Stimulated activated naive CD4-positive, alpha-beta T cell (primary cell): ENCODE measurements at regions not wholly inside any gene's neighbourhood (a gene's known extent, or its start where the extent isn't known, plus 50 kb on each side); places are given as distances from the start of the nearest gene placed in this dataset.
"Not testable (repeated sequence)": the region's sequence is repeated elsewhere in the genome, so short reads cannot be mapped to it uniquely, and the experiment has no call there.

Source experiments
- DNase-seq, 6 experiments: peaks; one replicate each; lab custom pipeline; 2025; lab: John Stamatoyannopoulos, UW

DNA sequence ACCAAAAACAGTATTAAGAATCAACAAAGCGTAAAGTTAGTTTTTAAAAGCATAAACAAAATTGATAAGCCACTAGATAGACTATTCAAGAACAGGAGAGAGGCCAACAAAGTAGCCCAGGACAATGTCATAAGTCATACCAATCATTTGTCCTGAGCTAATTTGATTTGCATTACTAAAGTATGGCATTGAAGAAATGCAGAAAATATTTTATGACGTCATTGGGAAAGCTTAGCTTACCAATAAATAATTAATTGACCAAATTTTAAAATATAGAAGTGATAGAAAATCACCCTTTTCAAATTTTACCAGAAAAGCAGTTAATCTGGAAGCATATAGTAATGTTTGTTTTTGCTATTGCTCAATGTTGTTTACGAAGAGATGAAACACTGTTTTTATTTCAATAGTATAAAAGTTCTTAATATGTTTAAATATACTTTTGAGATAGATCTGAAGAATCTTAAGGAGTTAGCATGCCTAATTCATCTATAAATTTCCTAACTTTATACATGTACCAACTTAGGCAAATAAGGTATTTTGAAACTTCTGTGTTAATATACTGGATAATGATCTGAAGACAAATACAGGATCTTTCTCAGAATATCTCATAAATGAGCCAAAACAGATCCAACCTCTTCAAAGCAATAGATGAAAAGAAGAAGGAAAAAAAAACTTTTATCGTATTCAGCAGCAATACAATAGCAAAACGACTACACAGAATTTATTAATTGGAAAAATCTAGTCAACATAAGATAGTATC is 1118.5 kb downstream of the SLC16A7 start:
- DNase-seq: no peak

DNA sequence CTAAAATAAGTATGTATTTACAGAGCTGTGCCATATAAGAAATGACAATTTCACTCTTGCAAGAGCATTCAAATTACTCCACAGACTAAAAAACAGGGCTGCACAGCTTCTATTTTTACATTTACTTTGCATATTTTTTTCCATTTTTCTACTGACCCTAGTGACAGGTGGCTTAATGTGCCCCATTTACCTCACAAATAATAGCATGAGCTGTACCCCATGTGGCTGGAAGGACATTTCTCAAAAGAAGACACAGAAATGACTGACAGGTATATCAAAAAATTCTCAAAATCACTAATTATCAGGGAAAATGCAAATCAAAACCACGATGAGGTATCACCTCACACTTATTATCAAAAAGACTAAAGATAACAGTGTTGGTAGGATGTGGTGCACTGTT is 1128.6 kb downstream of the SLC16A7 start:
- DNase-seq: no peak

DNA sequence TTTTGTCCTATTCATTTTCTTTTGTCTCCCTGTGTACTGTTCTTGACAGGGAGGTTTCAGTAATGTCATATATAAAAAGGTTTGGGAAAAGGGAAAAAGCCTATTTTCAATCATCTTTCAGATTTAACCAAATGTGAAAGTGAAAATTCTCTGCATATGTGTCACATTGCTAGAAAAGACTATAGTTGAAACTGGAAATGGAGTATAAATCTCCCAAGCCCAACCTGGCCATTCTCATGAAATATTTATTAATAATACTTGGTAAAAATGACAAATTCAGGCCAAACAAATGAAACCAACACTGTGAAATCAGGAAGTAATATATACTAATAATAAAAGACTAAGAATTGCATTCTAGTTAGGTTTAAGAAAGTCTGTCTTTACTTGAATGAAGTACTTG is 1129.2 kb downstream of the SLC16A7 start:
- DNase-seq: no peak

DNA sequence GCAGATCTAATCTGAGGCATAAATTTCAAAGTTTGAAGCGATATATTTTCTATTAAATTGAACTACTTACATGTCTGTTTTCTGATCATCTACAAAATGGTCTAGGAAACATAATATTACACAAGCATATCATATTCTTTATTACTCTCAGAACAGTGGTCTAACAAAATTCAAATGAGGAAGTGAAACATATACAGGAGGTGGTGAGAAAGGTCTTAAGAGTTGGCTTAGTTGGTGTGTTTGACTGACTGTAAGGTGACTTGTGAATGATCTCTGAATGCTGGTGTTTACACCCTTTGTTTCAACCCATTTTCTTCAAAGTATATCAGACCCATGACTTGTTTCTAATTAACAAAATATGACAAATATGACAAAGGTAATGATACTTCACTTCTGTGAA is 1156.8 kb downstream of the SLC16A7 start:
- no peak for DNase-seq

DNA sequence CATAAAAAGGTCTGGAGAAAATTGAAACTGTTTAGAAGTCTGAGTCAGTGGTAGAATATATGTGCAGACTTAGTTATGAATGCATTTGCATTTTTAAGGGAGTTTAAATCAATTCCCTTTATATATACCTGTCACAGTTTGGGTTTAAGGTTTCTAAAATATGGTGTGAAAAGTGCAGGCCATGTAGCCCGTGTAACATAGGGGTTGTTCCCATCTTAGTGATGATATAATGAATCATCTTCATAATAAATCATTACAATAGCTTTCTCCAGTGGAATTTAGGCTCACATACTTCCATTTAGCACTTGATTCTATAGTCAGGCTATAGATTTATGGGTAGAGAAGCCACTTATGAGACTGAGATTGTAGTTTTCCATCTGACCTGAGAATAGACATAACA is 1162.4 kb downstream of the SLC16A7 start:
- no peak for DNase-seq

DNA sequence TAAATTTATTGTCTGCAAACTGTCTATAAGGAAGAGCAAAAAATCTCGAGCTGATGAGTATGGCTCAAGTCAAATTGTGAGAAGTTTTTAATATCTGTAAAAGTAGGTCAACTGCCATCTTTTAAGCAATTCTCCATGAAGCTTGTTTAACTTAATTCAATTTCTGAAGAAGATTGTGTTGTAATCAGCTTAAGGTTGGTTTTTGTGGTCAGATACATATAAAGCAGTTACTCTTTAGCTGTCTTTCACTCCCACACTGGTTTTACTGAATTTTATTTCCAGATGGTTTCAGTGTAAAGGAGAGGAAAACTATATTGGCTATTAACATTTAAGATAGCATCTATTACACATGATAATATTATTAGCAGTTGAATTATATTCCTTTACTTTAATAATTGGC is 1165.1 kb downstream of the SLC16A7 start:
- DNase-seq: no peak

DNA sequence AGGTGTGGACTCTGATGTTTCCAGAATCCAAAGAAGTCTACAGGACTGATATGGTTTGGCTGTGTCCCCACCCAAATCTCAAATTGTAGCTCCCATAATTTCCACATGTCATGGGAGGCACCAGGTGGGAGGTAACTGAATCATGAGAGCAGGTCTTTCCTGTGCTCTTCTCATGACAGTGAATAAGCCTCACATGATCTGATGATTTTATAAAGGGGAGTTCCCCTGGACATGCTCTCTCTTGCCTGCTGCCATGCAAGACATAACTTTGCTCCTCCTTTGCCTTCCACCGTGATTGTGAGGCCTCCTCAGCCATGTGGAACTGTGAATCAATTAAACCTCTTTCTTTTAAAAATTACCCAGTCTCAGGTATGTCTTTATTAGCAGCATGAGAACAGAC is 1205.3 kb downstream of the SLC16A7 start:
- not testable (repeated sequence) for DNase-seq

DNA sequence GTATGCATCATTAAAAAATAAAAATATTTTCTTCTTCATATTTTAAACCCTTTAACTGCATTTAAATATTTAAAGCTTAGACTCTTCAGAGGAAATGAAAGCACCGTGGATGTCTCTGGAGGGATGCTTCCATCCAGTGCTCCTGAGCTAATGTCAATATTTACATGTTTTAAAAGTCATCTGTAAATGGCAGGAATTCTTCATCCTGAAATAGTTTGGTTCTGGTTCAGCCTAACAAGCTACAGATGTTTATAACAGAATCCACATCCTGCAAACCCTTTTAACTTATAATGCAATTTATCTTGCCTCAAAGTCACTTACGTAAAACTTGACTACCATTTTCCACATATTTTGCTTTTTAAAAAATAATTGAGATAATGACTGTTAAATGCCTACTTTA is 1207.3 kb downstream of the SLC16A7 start:
- no peak for DNase-seq

DNA sequence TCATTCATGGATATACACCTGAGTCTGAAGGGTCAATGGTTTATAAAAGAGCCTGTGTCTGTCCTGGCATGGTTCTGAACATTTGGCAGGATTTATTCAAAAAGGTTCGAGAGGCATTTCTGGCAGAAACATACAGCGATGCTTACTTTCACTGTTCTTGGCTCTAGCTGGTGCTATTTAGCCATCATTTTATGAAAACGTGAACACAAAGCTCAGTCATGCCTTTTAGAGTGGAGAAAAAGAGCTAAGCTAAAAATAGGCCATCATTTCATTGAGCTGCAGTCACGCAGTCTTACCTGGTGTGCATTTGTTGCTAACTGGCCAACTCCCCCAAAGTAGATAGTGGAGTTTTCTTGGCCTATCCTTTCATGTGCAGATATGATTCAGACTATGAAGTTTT is 1209.5 kb downstream of the SLC16A7 start:
- DNase-seq: no peak

DNA sequence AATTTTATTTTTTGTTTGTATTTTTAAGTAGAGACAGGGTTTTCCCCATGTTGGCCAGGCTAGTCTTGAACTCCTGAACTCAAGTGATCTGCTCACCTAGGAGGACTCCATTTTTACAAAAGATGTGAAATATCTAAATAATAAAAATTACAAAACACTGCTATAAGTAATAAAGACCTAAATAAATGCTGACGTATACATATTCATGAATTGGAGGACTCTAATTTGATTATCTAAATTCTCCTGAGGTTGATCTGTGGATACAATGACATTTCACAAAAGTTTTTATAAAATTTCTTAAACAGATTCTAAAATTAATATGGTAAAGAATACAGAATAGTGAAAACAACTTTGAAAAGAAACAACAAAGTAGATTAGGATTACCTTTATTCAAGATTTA is 1224.0 kb downstream of the SLC16A7 start:
- no peak for DNase-seq

DNA sequence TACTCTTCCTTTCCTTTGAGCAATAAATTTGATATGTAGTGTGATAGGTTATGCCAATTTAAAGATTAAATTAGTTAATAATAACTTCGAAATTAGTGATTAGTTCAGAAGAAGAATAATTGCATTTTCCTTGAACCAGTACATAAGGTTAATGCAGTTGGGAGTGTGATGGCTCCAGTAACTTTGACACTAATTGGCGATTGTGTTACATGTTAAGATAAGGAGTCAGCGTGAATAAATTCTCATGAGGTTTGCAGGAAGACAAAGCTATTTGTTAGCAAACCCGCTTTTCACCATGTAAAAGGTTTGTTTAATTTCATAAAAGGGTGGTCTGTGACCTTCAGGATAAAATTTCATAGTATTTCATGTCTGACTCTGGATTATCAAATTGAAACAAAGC is 1226.8 kb downstream of the SLC16A7 start:
- DNase-seq: no peak

DNA sequence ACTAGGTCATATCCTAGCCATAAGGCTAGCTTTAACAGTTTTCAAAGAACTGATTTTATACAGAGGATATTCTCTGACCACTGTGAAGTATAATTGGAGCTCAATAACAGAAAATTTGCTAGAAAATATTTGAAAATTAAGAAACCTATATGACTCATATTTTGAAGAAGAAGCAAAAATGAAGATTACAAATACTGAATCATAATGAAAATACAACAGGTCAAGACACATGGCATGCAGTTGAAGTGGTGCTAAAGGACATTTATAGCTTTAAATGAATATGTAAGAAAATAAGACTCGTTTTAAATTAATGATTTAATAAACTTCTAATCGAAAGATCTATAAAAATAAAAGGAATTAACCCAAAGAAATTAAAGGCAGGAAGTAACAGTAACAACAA is 1234.6 kb downstream of the SLC16A7 start:
- no peak for DNase-seq

DNA sequence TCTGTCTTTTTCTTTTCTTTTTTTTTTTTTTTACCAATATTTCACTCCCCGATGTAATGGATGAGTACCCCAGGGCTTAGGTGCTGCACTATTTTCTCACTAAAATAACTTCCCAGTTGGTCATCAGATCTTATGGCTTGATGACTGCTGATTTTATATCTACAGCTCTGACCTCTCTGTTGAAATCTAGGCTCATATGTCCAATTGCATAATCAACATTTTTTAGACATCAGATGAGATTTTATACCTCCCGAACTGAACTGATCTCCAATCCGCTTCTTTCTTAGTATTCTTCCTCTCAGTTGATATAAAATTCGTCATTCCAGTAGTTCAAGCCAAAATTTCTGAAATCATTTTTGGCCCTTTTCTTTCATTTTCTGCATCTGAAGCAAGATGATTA is 1236.5 kb downstream of the SLC16A7 start:
- DNase-seq: no peak

DNA sequence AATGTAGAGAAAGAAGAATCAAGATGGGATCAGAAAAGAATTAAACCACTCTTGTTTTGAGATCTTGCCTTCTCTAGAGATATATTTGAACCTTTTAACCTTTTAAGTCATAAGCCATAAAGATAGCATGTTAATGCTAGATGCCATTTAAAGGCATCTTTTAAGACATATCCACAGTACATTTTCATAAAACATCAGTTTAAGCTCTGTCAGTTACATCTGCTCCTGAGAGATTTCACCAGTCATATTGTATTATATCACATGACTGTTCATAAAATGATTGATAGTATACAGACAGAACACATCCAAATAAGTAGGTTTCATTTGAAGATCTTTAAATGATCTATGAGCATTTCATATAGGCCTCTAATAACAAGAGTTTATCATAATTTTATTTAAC is 1238.5 kb downstream of the SLC16A7 start:
- no peak for DNase-seq

DNA sequence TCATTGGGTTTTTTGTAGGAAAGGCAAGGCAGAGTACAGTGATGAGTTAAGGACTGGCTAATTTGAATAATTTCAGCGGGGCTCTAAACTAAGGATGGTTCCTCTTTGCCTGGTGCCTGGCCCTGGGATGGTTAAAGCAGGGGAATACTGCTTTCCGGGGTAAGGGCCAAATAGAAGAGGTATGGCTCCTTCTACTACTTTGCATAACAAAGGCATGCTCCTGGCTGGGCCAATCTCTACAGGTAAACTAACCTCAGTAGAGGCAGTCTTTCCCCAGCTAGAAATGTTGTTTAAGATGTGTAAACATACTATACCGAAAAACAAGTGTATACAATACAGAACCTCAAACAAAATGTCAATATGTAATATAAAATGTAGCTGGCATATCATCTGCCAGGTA is 1239.0 kb downstream of the SLC16A7 start:
- no peak for DNase-seq

DNA sequence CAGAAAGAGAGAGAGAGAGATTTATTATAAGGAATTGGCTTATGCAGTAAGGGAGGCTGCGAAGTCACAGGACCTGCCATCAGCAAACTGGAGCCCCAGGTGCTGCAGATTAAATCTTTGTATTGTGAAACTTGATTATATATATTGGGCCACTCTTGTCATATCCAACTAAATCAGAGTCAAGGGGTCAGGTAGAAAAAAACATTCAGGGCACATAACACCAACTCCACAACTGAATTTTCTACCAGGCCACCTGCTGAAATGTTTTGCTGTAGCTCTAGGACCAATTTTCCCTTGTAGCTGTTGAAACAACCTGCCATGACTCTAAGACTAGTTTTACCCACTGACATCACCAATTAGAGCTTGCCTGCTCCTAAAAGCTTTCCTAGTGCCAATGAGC is 1240.8 kb downstream of the SLC16A7 start:
- DNase-seq: no peak

DNA sequence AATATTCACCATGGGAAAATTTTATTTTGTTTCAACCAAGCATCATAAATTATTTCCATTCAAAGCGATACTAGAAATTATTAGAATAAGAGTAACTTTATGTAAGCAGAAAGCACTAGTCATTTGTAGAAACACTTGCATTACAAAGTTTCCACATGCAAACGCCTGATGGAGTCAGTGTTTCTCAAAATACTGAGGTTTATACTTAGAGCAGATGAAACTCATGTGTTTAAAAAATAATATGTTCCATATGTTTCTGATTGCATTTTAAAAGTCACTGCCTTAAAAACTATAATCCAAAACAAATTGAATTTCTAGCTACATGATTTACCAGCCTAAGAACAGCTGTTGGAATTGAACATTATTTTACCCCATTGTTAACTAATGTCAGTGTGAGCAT is 1246.4 kb downstream of the SLC16A7 start:
- DNase-seq: no peak

DNA sequence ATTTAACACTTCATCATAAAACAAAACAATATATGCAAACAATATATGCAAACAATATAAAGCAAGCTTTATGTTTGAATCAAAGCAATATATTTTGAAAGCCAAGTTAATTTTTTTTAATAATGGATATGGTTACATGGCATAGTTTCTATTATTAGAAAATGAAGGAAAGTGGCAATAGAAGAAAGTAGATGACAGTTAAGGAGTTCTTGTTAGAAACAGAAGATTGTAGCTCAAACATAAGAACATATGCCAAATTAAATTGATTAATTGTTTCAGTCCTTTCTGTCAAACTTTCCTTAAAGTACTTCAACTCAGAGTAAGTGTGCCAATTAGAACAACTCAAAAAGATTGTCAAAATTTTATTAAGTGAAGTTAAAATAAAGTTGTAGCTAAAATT is 1248.3 kb downstream of the SLC16A7 start:
- DNase-seq: no peak

DNA sequence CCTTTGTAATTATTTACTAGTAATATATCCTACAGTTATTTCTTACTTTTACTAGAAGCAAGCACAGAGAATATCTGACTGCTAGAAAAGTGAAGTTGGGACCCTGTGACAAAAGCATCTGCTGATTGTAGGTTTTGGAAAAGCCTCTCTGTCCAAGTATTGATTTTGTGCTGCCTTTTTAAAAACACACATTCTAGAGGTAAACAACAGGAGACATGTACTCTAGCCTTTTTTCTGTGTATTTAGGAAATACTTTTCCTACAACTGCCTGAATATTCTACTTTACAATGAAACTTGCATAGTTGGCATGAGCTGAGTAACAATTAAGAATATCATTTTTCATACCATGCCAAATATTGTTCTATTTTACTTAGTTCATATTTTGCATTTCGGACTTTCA is 1249.0 kb downstream of the SLC16A7 start:
- DNase-seq: no peak

DNA sequence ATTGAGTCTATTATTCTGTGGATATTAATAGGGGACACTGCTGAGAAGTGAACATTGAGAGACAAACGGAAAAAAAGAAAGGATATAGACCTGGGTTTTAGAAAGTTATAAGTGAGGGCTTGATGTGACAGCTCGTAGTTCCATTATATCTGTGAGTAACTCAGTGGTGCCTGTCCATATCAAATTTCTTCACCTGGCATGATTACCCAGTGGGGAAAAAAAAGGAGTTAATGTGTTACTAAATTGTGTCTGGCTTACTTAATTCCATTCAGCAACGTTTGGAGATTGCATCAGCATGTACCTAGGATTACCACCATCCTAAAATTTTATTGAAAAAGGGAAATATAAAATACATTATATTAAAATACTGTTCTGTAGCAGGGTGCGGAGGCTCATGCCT is 1249.9 kb downstream of the SLC16A7 start:
- no peak for DNase-seq

DNA sequence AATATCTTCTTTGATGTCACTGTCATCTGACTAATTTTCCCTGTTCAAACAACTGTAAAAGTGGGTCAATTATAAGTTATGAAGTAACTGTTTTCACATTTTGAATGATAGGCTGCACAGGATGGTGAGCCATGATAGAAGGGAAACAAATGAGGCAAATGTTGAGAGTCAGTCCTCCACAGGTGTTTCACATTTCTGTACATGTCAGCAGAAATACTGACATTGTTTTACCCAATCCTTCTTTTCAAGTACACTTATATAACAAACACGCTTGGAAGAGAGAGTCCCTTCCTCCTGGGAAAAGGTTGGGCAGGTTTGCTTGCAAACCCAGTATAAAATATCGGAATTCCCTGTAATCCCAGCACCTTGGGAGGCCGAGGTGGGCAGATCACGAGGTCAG is 1251.5 kb downstream of the SLC16A7 start:
- DNase-seq: no peak

DNA sequence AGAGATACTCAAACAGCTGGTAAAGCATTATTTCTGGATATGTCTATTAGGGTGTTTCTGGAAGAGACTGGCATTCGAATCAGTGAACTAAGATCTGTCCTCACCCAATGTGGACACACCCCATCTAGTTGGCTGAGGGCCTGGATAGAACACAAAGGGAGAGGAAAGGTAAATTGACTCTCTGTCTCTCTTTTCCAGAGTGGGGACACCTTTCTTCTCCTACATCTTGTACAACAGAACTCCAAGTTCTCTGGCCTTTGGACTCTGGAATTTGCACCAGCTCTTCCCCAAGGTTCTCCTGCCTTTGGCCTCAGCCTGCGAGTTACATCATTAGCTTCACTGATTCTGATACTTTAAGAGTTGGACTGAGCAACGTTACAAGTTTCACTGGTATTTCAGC is 1253.9 kb downstream of the SLC16A7 start:
- DNase-seq: no peak

DNA sequence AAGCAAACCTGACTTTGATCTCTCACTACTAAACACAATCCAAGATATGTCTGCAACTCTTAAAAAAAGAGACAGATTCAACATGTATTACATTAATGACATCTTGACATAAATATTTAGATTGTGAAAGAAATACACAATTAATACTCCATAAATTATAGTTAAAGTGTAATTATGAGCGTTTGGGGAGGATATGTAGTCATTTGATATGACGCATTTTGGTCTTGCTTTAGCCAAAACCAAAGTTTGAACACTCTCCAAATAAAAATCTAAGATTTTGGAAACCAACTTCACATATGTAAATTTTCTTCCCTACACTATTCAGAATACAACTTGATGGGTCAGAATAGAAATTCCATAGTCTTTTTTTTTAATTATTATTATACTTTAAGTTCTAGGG is 1257.6 kb downstream of the SLC16A7 start:
- no peak for DNase-seq

DNA sequence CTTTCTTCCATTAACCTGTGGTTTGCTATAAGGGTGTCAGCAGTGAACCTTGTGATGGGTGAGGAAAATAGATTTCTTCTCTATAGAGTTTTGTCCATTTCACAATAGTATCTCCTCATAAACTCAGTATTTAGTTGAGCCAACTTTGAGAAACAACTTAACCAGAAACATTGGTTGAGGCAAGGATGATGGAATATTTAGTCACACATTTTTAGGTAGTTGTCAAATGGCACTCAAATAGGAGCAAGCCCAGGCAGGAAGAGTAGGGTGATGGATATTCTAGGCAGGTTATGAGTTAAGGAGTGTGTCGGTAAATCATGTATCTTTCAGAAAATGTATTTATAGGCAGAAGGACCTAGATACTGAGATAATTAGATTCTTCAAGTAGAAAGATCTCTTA is 1267.6 kb downstream of the SLC16A7 start:
- no peak for DNase-seq

DNA sequence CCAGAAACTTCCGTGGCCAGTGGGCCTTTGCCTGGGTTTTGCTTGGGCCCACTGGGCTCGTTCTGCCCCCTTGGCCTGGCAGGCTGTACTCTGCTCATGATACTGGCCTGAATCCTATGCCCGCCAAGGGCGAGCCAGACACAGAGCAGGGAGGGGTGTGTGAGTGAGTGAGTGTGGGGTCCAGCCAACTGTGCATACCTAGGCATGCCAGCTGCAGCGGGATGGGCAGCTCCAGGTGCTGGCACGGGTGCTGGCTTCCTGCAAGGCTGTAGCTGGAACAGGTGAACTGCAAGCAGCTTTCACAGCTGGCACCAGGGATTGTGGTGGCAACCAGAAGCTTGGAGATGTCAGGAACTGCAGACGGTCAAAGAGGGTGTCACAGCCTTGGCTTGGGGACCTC is 1276.4 kb downstream of the SLC16A7 start:
- DNase-seq: no peak
